ENCODE measurements at regions not wholly inside any gene's neighbourhood (a gene's known extent, or its start where the extent isn't known, plus 50 kb on each side); places are given as distances from the start of the nearest gene placed in this dataset.

GRCh38 chr12:130216031-130216430 lies 53.8 kb downstream of the FZD10 start:
- no peaks in the 10 kb centered on the region for H4K20me1 ChIP-seq (ENCODE audit: control insufficient read depth, insufficient read depth, insufficient read length)
- peaks cover 6% of the 10 kb centered on the region for H3K27me3 ChIP-seq (ENCODE audit: insufficient read depth, low read length)
- no peak overlapping the region for H2BK120ac ChIP-seq (ENCODE audit: low read depth, low read length, poor library complexity, severe bottlenecking)
- H3K36me3 Mint-ChIP-seq (ENCODE audit: insufficient read depth in 1 of 3, low read depth in 3 of 3): peaks cover 0 to 2% (median 0%) of the 10 kb centered on the region in 3 experiments; a peak in 3 of 7 replicates
- no peak overlapping the region for H2BK15ac ChIP-seq (ENCODE audit: low read depth, low read length)
- H3K9me3 Mint-ChIP-seq: peaks cover 5 to 15% of the 10 kb centered on the region in 2 experiments; a peak in 3 of 5 replicates
- no peak overlapping the region for H3K4ac ChIP-seq (ENCODE audit: low read depth, low read length)
- H3K4me2 ChIP-seq (ENCODE audit: insufficient read depth, insufficient read length, low read length): no peak overlapping the region
- no peak for TF ChIP-seq CTCF (conservative IDR thresholded peaks at IDR 0.05)
- H4K91ac ChIP-seq (ENCODE audit: insufficient read length, low read depth, low read length): no peak overlapping the region
- WGBS (ENCODE audit: extremely low coverage, insufficient read length, low lambda C conversion rate): no CpG with 5 or more reads among the region's 9 CpGs
- no peaks in the 10 kb centered on the region for H3K23me2 ChIP-seq (ENCODE audit: insufficient read length, low read depth, low read length, poor library complexity, severe bottlenecking)
- H4K8ac ChIP-seq (replicated peaks; ENCODE audit: insufficient read length, low read depth, low read length): no peak overlapping the region
- no peak overlapping the region for H3K4me3 Mint-ChIP-seq
- H2AK5ac ChIP-seq (ENCODE audit: insufficient read length, low read length): no peak overlapping the region
- no peak overlapping the region for H3K56ac ChIP-seq (ENCODE audit: insufficient read length, low read depth, low read length)
- H3K27ac ChIP-seq (ENCODE audit: insufficient read length, low read depth, low read length): no peak overlapping the region
- peaks cover 96% of the 10 kb centered on the region for H3K27me3 Mint-ChIP-seq (ENCODE audit: low read depth)
- no peak overlapping the region for H4K5ac ChIP-seq (ENCODE audit: insufficient read length, low read depth, low read length)
- no peak overlapping the region for H3K18ac ChIP-seq (ENCODE audit: insufficient read length, low read depth, low read length)
- H3K4me1 Mint-ChIP-seq: peaks cover 23 to 45% of the 10 kb centered on the region in 2 experiments
- no peaks in the 10 kb centered on the region for H3K79me2 ChIP-seq (ENCODE audit: insufficient read depth, low read length)
- H2BK5ac ChIP-seq (ENCODE audit: insufficient read length, low read length): no peak overlapping the region
- H3K79me1 ChIP-seq (ENCODE audit: insufficient read depth, low read depth, low read length, poor library complexity, severe bottlenecking): no peaks in the 10 kb centered on the region
- no peak overlapping the region for H3K27ac Mint-ChIP-seq
- no peak overlapping the region for H3K23ac ChIP-seq (ENCODE audit: insufficient read length, low read depth, low read length)
- no peak for DNase-seq
- no peak overlapping the region for H3K9ac ChIP-seq (ENCODE audit: extremely low read depth, insufficient read length, low read length)
- no peak overlapping the region for H3K14ac ChIP-seq (ENCODE audit: insufficient read depth, low read length)
- no peak overlapping the region for H2BK12ac ChIP-seq (ENCODE audit: insufficient read length, low read depth, low read length)
- H3K9me3 ChIP-seq (ENCODE audit: control insufficient read depth, low read depth, low read length): no peaks in the 10 kb centered on the region
- no peak overlapping the region for H3T11ph ChIP-seq (ENCODE audit: low read length)
- peaks cover 4% of the 10 kb centered on the region for H3K4me1 ChIP-seq (ENCODE audit: insufficient read depth, low read length)
- H2AFZ ChIP-seq (ENCODE audit: low read length): no peak overlapping the region
- H2BK20ac ChIP-seq (ENCODE audit: low read depth, low read length, poor library complexity, severe bottlenecking): no peak overlapping the region

All from H9 (cell line).